ENCODE measurements at regions not wholly inside any gene's neighbourhood (a gene's known extent, or its start where the extent isn't known, plus 50 kb on each side); places are given as distances from the start of the nearest gene placed in this dataset.

DNA sequence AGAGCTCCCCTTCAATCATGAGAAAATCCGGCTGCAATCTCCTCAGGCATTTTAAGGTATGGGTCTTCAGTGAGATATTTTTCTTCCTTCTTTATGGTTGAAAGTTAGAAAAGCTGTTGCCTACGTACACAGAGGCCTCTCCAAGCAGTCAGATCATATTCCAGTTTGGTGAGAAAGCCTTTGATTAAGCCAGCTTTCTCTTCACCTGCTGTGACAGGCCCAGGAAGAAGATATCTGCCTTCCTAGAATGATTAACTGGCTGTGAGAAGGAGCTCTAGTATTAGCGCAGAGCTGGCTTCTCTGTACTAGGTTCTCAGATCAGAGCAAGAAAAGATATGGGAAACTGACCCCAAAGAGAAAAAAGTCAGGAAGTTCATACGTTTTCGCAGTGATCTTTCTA, 585.0 kb upstream of the CHAC2 start:
- Mint-ChIP-seq H3K27ac (peak overlapping the region; percentile 50), H3K27me3 (no peaks in the 10 kb centered on the region)
- TF ChIP-seq CTCF (IDR thresholded peaks at IDR 0.05; ENCODE audit: unreplicated experiment), result no peak

GRCh38 chr2:53181759-53182158, 585.8 kb upstream of the CHAC2 start:
- no peak for DNase-seq (ENCODE audit: low spot score, unreplicated experiment)
- Mint-ChIP-seq H3K27ac (no peak overlapping the region), H3K9me3 (ENCODE audit: low read depth) (no peaks in the 10 kb centered on the region), H3K36me3 (ENCODE audit: insufficient read depth) (no peaks in the 10 kb centered on the region), H3K4me3 (ENCODE audit: low read depth) (no peak overlapping the region), H3K27me3 (no peaks in the 10 kb centered on the region), H3K4me1 (ENCODE audit: low read depth) (peaks cover 17% of the 10 kb centered on the region)
- no peak for TF ChIP-seq CTCF (IDR thresholded peaks at IDR 0.05; ENCODE audit: unreplicated experiment)

More for the DNA sequence above, 585.0 kb upstream of the CHAC2 start:
- DNase-seq (ENCODE audit: low spot score, unreplicated experiment), result no peak
- Mint-ChIP-seq H3K9me3 (ENCODE audit: low read depth) (no peaks in the 10 kb centered on the region), H3K36me3 (ENCODE audit: insufficient read depth) (no peaks in the 10 kb centered on the region), H3K4me3 (ENCODE audit: low read depth) (no peak overlapping the region), H3K4me1 (ENCODE audit: low read depth) (peaks cover 17% of the 10 kb centered on the region)

DNA sequence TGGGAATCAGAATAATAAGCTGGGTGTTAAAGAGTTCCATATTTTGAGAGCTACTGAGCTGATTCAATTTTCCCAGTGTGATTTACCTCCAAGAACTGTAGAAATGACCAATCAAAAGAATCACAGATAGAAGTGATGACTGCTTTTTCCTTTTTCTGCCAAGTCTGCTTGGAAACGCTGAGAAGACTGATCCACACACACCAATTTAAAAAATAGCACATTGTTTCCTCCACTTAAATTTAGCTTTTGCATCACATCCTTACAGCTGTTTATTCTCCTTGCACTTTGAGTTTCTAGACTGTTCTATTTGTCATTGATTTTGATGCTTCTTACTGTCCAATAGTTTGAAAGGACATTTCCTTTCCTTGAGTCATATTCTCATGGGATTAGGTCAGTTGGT, 590.3 kb upstream of the CHAC2 start:
- DNase-seq (ENCODE audit: low spot score, unreplicated experiment), result no peak
- no peaks in the 10 kb centered on the region for H3K27me3 Mint-ChIP-seq
- no peaks in the 10 kb centered on the region for H3K36me3 Mint-ChIP-seq (ENCODE audit: insufficient read depth)
- no peak overlapping the region for H3K27ac Mint-ChIP-seq
- TF ChIP-seq CTCF (IDR thresholded peaks at IDR 0.05; ENCODE audit: unreplicated experiment), result no peak
- peaks cover 6% of the 10 kb centered on the region for H3K4me1 Mint-ChIP-seq (ENCODE audit: low read depth)
- no peaks in the 10 kb centered on the region for H3K9me3 Mint-ChIP-seq (ENCODE audit: low read depth)
- no peak overlapping the region for H3K4me3 Mint-ChIP-seq (ENCODE audit: low read depth)

GRCh38 chr2:53174539-53174938, 593.1 kb upstream of the CHAC2 start:
- no peaks in the 10 kb centered on the region for H3K9me3 Mint-ChIP-seq (ENCODE audit: low read depth)
- no peaks in the 10 kb centered on the region for H3K4me1 Mint-ChIP-seq (ENCODE audit: low read depth)
- H3K27me3 Mint-ChIP-seq, result no peaks in the 10 kb centered on the region
- H3K4me3 Mint-ChIP-seq (ENCODE audit: low read depth), result no peak overlapping the region
- no peak for TF ChIP-seq CTCF (IDR thresholded peaks at IDR 0.05; ENCODE audit: unreplicated experiment)
- H3K36me3 Mint-ChIP-seq (ENCODE audit: insufficient read depth), result no peaks in the 10 kb centered on the region
- no peak overlapping the region for H3K27ac Mint-ChIP-seq
- DNase-seq (ENCODE audit: low spot score, unreplicated experiment), result no peak

DNA sequence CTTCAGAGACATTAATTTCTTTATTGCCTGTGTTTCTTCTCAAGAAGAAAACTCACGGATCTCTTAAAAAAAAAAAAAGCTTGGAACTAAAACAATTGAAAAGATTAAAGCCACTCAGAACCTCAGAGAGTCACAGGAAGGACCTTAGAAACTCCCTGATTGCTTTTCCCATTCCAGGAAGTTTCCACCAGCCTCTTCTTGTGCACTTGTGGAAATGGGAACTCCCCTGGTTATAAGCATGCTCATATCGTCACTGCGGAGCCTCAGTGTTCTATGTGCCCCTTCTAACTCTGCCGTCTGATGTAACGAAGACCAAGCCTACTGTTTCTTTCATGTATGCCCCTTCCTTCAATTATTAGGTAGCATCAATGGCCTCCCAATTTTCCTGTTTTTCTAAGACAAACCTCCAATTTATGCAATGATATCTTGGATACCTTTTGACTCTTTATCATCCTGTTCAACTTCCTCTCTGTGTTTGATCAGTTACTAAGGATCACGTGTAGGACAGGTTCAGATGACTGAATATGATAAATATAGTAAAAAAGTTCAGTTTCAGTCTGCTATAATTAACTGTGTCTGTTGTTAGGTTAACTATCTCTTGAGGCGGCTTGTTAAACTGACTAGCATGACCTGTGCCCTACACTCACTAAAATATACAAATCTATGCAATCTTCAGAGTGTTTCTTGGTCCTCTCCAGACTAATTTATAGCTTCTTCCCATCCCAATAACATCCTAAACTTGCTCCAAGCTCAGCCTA, 593.7 kb upstream of the CHAC2 start:
- Mint-ChIP-seq H3K27ac (no peak overlapping the region), H3K4me1 (ENCODE audit: low read depth) (no peaks in the 10 kb centered on the region), H3K27me3 (no peaks in the 10 kb centered on the region), H3K9me3 (ENCODE audit: low read depth) (no peaks in the 10 kb centered on the region), H3K36me3 (ENCODE audit: insufficient read depth) (no peaks in the 10 kb centered on the region), H3K4me3 (ENCODE audit: low read depth) (no peak overlapping the region)
- DNase-seq (ENCODE audit: low spot score, unreplicated experiment), result no peak
- no peak for TF ChIP-seq CTCF (IDR thresholded peaks at IDR 0.05; ENCODE audit: unreplicated experiment)

Data from progenitor cell of endocrine pancreas (in vitro differentiated cells).